K562 (cell line): ENCODE measurements at regions not wholly inside any gene's neighbourhood (a gene's known extent, or its start where the extent isn't known, plus 50 kb on each side); places are given as distances from the start of the nearest gene placed in this dataset.

Experiments used
- ATAC-seq: fragments of 200-7000 bp; cut with Tn5 transposase; 3 replicates; pipeline ENCODE4 v1.9.1; 2020; ENCODE audit warnings: moderate library complexity
- BruUV-seq: library from RNA; stranded (reverse); fragments of 400-500 nt; replicated peaks from 2 replicates; lab custom pipeline; 2021; lab: Mats Ljungman, UMichigan
- CTCF ChIA-PET: fragments of 300-600 bp; formaldehyde crosslinking; extraction: SDS; loops from one replicate; lab custom pipeline; 2021; ENCODE audit warnings: low intra/inter-chr PET ratio; lab: Yijun Ruan, JAX
- POLR2A ChIA-PET: fragments of 300-600, 350-650 bp; sonication (Branson Sonifier 250); formaldehyde crosslinking; extraction: SDS; loops from one replicate; lab custom pipeline; 2021; ENCODE audit warnings: antibody characterized with exemption, inconsistent platforms; lab: Yijun Ruan, JAX
- DNase-seq, 4 experiments: peaks; one replicate each; pipeline versions ENCODE4 v3.0.0 to v3.0.0-alpha.2; 2011 to 2018; ENCODE audit warnings: low spot score in 3 of 4, mixed read lengths in 3 of 4; ENCODE audit errors: extremely low read depth in 1 of 4
- FAIRE-seq: peaks from 2 replicates; lab custom pipeline; 2011; peaks lifted over from hg19 to GRCh38; lab: Jason Lieb, UNC
- H2AFZ ChIP-seq: 2 replicates; pipeline ENCODE4 v1.6.0; 2011; ENCODE audit warnings: low read depth, low read length, control low read depth, inconsistent platforms
- H3K27ac ChIP-seq: fragments of 200-600 bp; 3 replicates; pipeline ENCODE4 v1.8.0; 2011; ENCODE audit warnings: low read depth, mild to moderate bottlenecking, control low read depth, inconsistent platforms, low read length, moderate library complexity, mixed read lengths; ENCODE audit errors: extremely low read depth
- H3K27me3 ChIP-seq, 2 experiments: fragments of 300-600 bp in 1 of 2; 2 replicates in 1 of 2; 3 replicates in 1 of 2; pipeline versions ENCODE4 v1.6.0 to v1.8.0; 2011; ENCODE audit warnings: inconsistent platforms in 2 of 2, low read length in 2 of 2, mild to moderate bottlenecking in 1 of 2, mixed read lengths in 1 of 2, moderate library complexity in 1 of 2; ENCODE audit not compliant: control insufficient read depth in 2 of 2, insufficient read depth in 2 of 2
- H3K36me3 ChIP-seq: fragments of 300-600 bp; 3 replicates; pipeline ENCODE4 v1.8.0; 2011; ENCODE audit warnings: mild to moderate bottlenecking, low read length, inconsistent platforms; ENCODE audit not compliant: control insufficient read depth, insufficient read depth
- H3K4me1 ChIP-seq, 2 experiments: fragments of 200-600 bp in 1 of 2; replicated peaks in 1 of 2; 2 replicates in 1 of 2; 3 replicates in 1 of 2; pipeline versions ENCODE4 v1.5.1 to v1.8.0; 2011; ENCODE audit warnings: inconsistent platforms in 2 of 2, low read length in 2 of 2, mild to moderate bottlenecking in 1 of 2, mixed read lengths in 1 of 2, moderate library complexity in 1 of 2; ENCODE audit not compliant: control insufficient read depth in 2 of 2, insufficient read depth in 2 of 2
- H3K4me2 ChIP-seq: 2 replicates; pipeline ENCODE4 v1.6.1; 2011; ENCODE audit warnings: low read length, control low read depth, inconsistent platforms, mixed read lengths; ENCODE audit not compliant: insufficient read depth
- H3K4me3 ChIP-seq: fragments of 200-600 bp; sonication (generic), shearing (Covaris generic); 2 replicates; pipeline ENCODE4 v1.5.1; 2016; ENCODE audit warnings: control low read depth, inconsistent platforms
- H3K79me2 ChIP-seq: fragments of 200-600 bp; 3 replicates; pipeline ENCODE4 v1.8.0; 2011; ENCODE audit warnings: low read length, inconsistent platforms; ENCODE audit not compliant: control insufficient read depth, insufficient read depth
- H3K9ac ChIP-seq, 2 experiments: 2 replicates each; pipeline versions ENCODE4 v1.6.0 to v1.6.1; 2011; ENCODE audit warnings: low read depth in 2 of 2, low read length in 2 of 2, control low read depth in 1 of 2, inconsistent platforms in 1 of 2, mild to moderate bottlenecking in 1 of 2, mixed read lengths in 1 of 2; ENCODE audit not compliant: insufficient read depth in 1 of 2
- H3K9me1 ChIP-seq: one replicate; pipeline ENCODE4 v1.6.0; 2011; ENCODE audit warnings: inconsistent platforms, mild to moderate bottlenecking, low read length, moderate library complexity; ENCODE audit not compliant: control insufficient read depth, insufficient read depth
- H3K9me3 ChIP-seq: replicated peaks from 2 replicates; pipeline ENCODE4 v1.5.1; 2011; ENCODE audit warnings: low read depth, low read length, inconsistent platforms; ENCODE audit not compliant: control insufficient read depth, insufficient read depth
- H4K20me1 ChIP-seq: replicated peaks from 2 replicates; pipeline ENCODE4 v1.6.1; 2011; ENCODE audit warnings: low read length, inconsistent platforms, mixed read lengths; ENCODE audit not compliant: control insufficient read depth, insufficient read depth
- ATF3 ChIP-seq, 2 experiments: fragments of 450-650 bp in 1 of 2; sonication (generic) in 1 of 2; formaldehyde crosslinking in 1 of 2; IDR thresholded peaks in 1 of 2; conservative IDR thresholded peaks in 1 of 2; 2 replicates each; pipeline versions ENCODE4 v1.6.1 to v1.8.1; 2016 to 2023; ENCODE audit warnings: mild to moderate bottlenecking in 2 of 2, moderate library complexity in 2 of 2, inconsistent platforms in 1 of 2, missing genetic modification reagents in 1 of 2
- C11orf30 ChIP-seq: fragments of 450-650 bp; IDR thresholded peaks from 2 replicates; pipeline ENCODE4 v1.6.1; 2016; ENCODE audit warnings: low read depth, mild to moderate bottlenecking
- CBX5 ChIP-seq: IDR thresholded peaks from 2 replicates; pipeline ENCODE4 v1.6.1; 2014; ENCODE audit warnings: low read depth, borderline replicate concordance
- EZH2 ChIP-seq: IDR thresholded peaks from 2 replicates; pipeline ENCODE4 v1.6.1; 2012; ENCODE audit warnings: low read depth, mild to moderate bottlenecking, inconsistent platforms, low read length, borderline replicate concordance
- FUS ChIP-seq: fragments of 200-400 bp; formaldehyde crosslinking; optimal IDR thresholded peaks from 2 replicates; pipeline ENCODE3; 2017; ENCODE audit warnings: low read depth, low read length
- GATAD2B ChIP-seq: fragments of 450-650 bp; IDR thresholded peaks from 2 replicates; pipeline ENCODE4 v1.6.1; 2017; ENCODE audit warnings: mild to moderate bottlenecking, borderline replicate concordance
- MAFF ChIP-seq: IDR thresholded peaks from 2 replicates; pipeline ENCODE4 v1.6.1; 2012; ENCODE audit warnings: low read length, improper control_type of control experiment
- MAFG ChIP-seq: fragments of 450-650 bp; conservative IDR thresholded peaks from 2 replicates; pipeline ENCODE4 v1.6.1; 2016; ENCODE audit warnings: missing genetic modification characterization, missing compliant biosample characterization
- MAFK ChIP-seq: IDR thresholded peaks from 2 replicates; pipeline ENCODE4 v1.6.1; 2011; ENCODE audit warnings: low read length, improper control_type of control experiment
- NFIC ChIP-seq: fragments of 450-650 bp; IDR thresholded peaks from 2 replicates; pipeline ENCODE4 v1.6.1; 2017; ENCODE audit warnings: mild to moderate bottlenecking, inconsistent platforms
- NR1H2 ChIP-seq: sonication (generic); formaldehyde crosslinking; IDR thresholded peaks from 2 replicates; pipeline ENCODE4 v1.4.0; 2020; ENCODE audit warnings: mild to moderate bottlenecking, missing genetic modification reagents
- PHTF2 ChIP-seq: fragments of 250-450 bp; sonication (Bioruptor Pico); IDR thresholded peaks from 2 replicates; pipeline ENCODE4 v1.5.0; 2021; ENCODE audit warnings: mild to moderate bottlenecking
- SMARCC2 ChIP-seq: fragments of 450-650 bp; IDR thresholded peaks from 2 replicates; pipeline ENCODE4 v1.6.1; 2017; ENCODE audit warnings: antibody characterized with exemption, moderate library complexity, mild to moderate bottlenecking, low read depth
- TSC22D4 ChIP-seq: fragments of 450-650 bp; IDR thresholded peaks from 2 replicates; pipeline ENCODE4 v1.6.1; 2016; ENCODE audit warnings: missing genetic modification characterization, missing biosample characterization, control low read depth
- ZBTB34 ChIP-seq: fragments of 250-450 bp; sonication (Bioruptor Pico); IDR thresholded peaks from 2 replicates; pipeline ENCODE4 v1.8.0; 2021; ENCODE audit warnings: mild to moderate bottlenecking, moderate library complexity
- ZNF280A ChIP-seq: fragments of 450-650 bp; IDR thresholded peaks from 2 replicates; pipeline ENCODE4 v1.6.1; 2018; ENCODE audit warnings: mild to moderate bottlenecking, low read depth; ENCODE audit not compliant: partially characterized antibody
- ZNF316 ChIP-seq: fragments of 450-650 bp; IDR thresholded peaks from 2 replicates; pipeline ENCODE4 v1.6.1; 2016
- ZNF511 ChIP-seq: sonication (generic); formaldehyde crosslinking; IDR thresholded peaks from 2 replicates; pipeline ENCODE4 v1.8.0; 2022; ENCODE audit warnings: mild to moderate bottlenecking, missing genetic modification reagents
- WGBS: fragments of 100-300 bp; shearing (Covaris generic); methylation state at CpG from one replicate; pipeline ENCODE4 v1.1.6; 2016; ENCODE audit warnings: low coverage, mixed read lengths; ENCODE audit not compliant: insufficient coverage; ENCODE audit errors: missing lambda C conversion rate; 5-methylcytosine and 5-hydroxymethylcytosine counted together
- in situ Hi-C: fragments of 300-500 bp; cut with MboI; formaldehyde crosslinking; loops from 4 replicates; pipeline ENCODE4 v1.15.0; 2018; ENCODE audit warnings: inconsistent platforms, mixed read lengths
- intact Hi-C: fragments of 100-400 bp; cut with micrococcal nuclease; formaldehyde crosslinking; loops from 2 replicates; pipeline ENCODE4 v1.14.2; 2022

GRCh38 chr6:151167034-151167433 is 72.7 kb upstream of the AKAP12 start (continued):
- TF ChIP-seq ZNF280A (no peak), PHTF2 (CRISPR knock-in tag) (no peak), FUS (no peak), MAFF (no peak), NFIC (peak; percentile 63)

GRCh38 chr6:151170622-151171246 is 69.0 kb upstream of the AKAP12 start:
- FAIRE-seq: peak; percentile 29
- Histone ChIP-seq H3K27me3 (peaks cover 28 to 38% of the 10 kb centered on the region in 2 experiments), H3K9me3 (no peaks in the 10 kb centered on the region), H3K36me3 (no peaks in the 10 kb centered on the region), H3K4me1 (no peaks in the 10 kb centered on the region), H3K9ac (no peak overlapping the region; a peak in 1 of 4 replicates), H3K27ac (no peak overlapping the region), H3K79me2 (no peaks in the 10 kb centered on the region), H4K20me1 (no peaks in the 10 kb centered on the region), H3K9me1 (no peaks in the 10 kb centered on the region), H3K4me2 (no peak overlapping the region), H2AFZ (no peak overlapping the region), H3K4me3 (no peak overlapping the region)
- WGBS: 2% methylated on average over 10 of the region's 10 CpGs
- intact Hi-C loops (no loop called here), in situ Hi-C loops (no loop called here)
- ChIA-PET CTCF (no interaction called here), POLR2A (interaction anchor here (1.0 to 1.1 kb wide), 4 partner anchors 9 to 169 kb away, joined by 3 read pairs; no protein-coding TSS in a partner anchor)
- ATAC-seq: no peak
- DNase-seq: no peak
- no TSS peak for BruUV-seq
- TF ChIP-seq ATF3 (IDR thresholded peaks at IDR 0.05) (peak; percentile 51), ATF3 (CRISPR knock-in tag; conservative IDR thresholded peaks at IDR 0.05) (no peak), MAFF (peak; percentile 49; the same call in 1 of the 2 replicates), EZH2 (no peak), ZNF316 (peak; percentile 67), TSC22D4 (tag) (no peak), NR1H2 (no peak), GATAD2B (no peak), ZNF511 (no peak), C11orf30 (peak; percentile 47), CBX5 (no peak), SMARCC2 (no peak), MAFK (peak; percentile 50; the same call in 1 of the 2 replicates), ZBTB34 (CRISPR knock-in tag) (no peak), MAFG (tag) (peak; percentile 52; the same call in 1 of the 2 replicates)
